GM18861 (cell line): ENCODE measurements at regions not wholly inside any gene's neighbourhood (a gene's known extent, or its start where the extent isn't known, plus 50 kb on each side); places are given as distances from the start of the nearest gene placed in this dataset.

Experiments
- ATAC-seq: cut with Tn5 transposase; IDR thresholded peaks from one replicate; pipeline ENCODE4 v1.9.1; 2021; ENCODE audit not compliant: unreplicated experiment

DNA sequence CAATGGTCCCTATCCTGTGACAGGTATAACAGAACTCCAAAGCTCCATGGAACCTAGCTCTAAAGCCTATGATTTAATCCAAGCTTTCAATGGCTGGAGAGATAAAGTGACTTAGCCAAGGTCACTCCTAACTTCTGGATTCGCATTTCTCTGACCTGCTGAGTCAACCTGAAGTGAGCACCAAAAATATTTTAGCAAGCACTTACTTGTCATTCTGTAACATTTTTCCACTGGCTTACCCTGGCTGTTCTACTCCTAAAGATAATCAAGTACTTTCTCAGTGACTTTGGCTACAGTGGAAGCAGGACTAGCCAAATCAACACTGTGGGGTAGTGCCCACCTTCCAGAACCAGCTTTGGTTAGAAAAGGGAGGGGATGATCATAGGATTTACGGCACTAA is 188.3 kb downstream of the OGFRL1 start:
- no peak for ATAC-seq

DNA sequence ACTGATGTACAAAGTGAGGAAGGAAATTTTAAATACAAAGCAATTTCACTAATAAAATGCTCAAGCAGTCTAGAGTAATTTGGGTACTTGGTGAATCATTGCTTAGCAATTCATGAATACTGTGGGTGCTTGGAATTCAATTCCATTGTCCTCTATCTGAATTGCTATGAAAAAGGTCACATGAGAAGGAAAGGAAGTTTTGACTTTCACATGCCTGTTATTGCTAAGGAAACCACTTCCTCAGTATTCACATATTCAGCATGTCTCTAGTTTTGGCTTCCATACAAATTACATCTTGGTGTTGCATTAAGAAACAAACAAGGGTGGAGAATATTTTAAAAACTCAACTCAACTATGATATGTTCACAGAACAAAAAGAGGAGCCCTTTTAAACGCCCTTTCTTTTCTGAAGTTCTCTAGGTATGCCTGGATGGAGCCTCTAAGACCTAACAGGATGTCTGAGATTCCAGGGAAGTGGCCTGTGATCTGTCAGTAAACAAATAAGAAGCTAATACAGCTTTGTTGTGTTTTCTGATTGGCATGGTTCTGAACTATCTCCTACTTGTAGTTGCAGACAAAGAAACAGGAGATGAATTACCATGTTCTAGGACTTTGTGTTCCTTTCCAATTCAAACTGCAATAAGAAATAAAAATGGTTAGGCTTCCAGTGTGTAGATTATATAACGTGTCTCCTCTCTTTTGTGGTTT is 190.4 kb downstream of the OGFRL1 start:
- no peak for ATAC-seq

DNA sequence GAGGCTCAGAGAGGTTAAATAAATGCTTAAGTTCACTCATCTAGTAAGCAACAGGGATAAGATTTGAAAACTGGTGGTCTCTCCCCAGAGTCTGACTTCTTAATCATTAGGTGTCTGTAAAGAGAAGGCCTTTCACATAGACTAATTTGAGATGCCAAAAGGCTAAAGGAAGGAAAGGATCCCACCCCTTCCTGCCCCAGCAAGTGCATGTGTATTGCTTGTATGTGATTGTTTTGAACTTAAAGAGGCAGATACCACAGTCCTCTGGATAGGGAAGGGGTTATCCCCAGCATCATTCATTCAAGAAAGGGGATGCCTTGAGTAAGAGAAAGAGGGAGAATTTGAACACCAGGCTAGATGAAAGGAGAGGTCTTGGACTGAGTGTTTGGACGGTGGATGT is 192.0 kb downstream of the OGFRL1 start:
- no peak for ATAC-seq

DNA sequence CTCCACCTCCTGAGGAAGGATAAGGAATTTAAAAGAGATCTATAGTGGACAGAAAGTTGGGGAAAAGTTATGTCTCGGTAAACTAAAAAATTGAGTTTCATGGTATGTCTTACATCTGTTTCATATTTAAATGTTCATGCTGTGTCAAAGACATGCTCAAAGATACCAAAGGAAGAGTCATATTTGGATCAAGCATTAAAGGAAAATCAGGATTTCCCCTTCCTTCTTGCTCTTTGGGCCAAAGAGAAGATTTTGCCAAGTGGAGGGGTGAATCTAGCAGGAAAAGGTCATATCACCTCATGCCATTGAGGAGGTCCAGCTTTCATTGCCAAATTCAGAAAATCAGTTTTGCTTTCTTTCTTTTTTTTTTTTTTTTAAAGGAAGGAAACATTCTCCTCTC is 192.4 kb downstream of the OGFRL1 start:
- no peak for ATAC-seq

DNA sequence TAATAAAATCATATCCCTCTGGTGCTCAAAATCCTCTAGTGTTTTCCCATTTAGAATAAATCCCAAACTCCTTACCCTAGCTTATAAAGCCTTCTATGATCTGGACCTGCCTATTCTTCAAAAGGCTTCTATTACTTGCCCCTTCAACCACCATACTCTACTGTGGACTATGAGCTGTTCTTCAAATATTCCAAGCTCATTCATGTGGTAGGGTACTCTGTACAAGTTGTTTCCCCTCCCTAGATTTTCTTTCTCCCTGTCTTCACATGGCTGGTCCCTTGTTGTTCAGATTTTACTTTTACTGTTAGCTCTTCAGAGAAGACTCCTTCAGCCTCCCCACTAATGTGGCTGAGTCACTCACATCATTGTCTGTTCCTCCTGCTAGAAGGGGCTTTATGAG is 193.2 kb downstream of the OGFRL1 start:
- no peak for ATAC-seq

DNA sequence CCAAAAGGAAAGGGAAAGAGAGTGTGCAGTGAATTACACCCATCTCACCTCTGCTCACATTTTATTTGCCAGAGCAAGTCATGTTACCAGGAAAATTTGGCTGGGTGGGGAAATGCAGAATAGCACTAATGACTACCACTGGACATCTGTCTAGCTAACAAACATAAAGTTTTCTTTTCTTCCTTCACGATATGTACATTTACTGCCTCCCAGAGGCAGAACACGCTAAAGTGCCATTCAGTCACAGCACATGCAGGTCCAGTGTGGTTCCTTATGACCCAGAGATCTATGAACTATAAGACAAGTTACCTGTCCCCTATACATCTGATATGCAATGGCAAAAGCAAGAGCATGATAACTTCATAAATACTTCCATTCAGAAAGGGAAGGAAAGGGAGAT is 194.1 kb downstream of the OGFRL1 start:
- ATAC-seq, result no peak

DNA sequence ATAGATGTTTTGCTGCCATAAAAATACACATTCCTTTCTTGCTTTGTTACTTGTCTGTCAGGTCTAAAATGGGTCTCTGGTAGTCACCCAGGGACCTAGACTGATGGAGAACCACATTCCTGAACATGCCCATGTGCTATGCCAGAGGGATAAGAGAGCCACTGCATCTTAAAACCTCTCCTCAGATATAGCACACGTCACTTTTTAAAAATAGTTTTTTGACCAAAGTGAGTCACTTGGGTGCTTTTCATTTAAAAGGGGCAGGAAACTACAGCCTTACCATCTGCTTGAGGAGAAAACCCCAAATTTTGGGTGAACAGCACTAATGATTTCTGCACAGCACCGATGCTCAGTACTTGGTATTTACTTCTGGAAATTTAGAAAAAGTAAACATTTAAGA is 197.8 kb downstream of the OGFRL1 start:
- ATAC-seq, result no peak

DNA sequence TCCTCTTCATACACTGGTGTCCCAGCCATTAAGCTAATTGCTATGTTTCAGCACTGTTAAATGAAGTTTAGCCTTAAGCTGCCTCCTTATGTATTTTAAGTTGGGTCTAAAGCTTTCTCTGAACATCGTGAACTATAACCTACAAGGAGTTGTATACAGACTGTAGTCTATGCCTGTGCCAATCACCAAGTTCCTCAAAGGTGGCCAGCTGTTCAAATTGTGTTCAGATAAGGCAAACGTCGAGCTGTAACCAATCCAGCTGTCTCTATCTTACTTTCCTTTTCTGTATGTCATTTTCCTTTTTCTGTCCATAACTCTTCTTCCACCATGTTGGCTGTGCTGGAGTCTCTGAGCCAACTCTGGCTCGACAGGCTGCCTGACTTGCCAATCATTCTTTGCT is 199.6 kb downstream of the OGFRL1 start:
- no peak for ATAC-seq

DNA sequence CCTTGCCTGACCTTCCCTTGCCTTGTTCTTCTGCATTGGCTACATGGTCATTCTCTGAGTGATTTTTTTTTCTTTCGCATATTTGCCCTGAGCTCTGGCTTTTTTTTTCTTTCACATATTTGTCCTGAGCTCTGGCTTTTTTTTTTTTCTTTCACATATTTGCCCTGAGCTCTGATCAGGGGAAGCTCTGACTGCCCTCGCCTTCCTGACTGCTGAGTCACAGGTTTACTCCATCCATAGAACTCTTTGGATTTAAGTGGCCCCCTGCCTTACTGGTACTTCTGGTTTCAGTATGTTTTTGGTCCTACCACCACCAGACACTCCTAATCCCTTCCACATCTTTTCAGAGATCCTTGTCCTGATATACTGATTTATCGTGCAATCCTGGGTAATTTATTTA is 201.1 kb downstream of the OGFRL1 start:
- no peak for ATAC-seq

DNA sequence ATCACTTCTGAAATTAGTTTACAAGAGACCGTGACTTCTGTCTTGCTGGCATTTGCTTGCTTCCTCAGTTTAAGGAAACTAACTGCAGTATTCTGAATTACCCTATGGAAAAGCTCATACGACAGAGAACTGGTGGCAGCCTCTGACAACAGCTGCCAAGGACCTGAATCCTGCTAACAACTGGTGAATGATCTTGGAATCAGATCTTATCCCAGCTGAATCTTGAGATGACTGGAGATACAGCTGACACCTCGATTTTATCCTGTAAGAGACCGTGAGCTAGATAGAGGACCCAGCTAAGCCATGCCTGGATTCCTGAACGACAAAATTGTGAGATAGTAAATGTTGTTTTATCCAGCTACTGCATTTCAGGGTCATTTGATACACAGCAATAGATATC is 202.3 kb downstream of the OGFRL1 start:
- no peak for ATAC-seq

DNA sequence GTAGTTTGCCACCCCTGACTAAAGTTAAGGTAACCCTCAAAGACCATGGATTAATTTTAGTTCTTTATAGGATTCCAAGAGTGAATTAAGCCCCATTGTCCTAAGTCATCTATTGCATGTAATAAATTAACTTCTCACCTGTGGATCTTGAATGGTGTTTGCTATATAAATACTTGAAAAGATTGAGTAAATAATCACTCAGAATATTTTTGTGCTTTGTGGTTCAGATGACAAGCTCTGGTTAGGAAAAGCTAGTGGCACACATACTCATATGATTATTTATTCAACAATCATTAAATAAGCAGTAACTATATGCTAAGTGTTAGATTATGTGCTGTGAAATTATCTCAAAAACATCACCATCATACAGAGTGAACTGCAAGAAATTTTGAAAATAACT is 203.2 kb downstream of the OGFRL1 start:
- no peak for ATAC-seq

DNA sequence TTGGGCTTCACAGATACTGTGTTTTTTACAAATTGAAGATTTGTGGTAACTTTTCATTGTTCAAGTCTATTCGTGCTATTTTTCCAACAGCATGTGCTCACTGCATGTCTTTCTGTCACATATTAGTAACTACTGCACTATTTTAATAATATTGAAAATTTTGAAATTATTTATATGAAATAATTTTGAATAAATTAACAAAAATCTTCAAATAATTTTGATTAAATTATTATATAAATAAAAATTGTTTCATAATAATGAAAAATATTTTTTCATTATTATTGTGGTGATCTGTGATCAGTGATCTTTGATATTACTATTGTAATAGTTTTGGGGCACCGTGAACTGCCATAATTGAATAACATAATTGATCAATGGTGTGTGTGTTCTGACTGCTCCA is 204.1 kb downstream of the OGFRL1 start:
- no peak for ATAC-seq

DNA sequence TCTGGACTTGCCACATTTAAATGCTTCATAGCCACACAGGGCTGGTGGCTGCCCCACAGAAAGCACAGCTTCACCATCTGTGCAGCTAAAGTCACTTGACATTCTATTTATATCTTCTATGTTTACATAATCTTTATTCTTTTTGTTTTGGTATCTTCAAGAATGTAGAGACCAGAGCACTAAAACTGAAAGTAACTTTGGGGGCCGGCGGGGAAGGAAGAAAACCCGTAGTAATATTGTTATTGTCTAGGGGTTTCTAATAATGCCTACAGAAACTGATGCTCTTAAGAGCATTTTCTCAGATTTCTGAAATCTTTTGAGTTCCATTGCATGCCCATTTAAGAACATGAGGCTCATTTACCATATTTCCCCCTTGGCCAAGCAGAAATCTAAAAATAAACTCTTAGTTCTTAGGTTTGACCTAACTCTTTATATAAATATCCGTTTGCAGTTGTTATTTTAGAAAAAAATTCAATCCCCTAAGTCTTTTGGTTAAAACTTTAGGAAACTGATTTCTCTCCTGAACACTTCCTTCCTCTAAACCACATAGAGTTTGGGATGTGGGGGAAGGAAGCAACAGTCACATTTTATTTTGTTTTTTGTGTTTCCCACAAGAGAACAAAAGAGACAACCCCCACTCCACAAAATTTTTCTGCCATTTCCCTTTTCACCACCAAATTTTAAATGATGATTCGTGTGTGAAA is 207.6 kb downstream of the OGFRL1 start:
- peak; percentile 100 for ATAC-seq

DNA sequence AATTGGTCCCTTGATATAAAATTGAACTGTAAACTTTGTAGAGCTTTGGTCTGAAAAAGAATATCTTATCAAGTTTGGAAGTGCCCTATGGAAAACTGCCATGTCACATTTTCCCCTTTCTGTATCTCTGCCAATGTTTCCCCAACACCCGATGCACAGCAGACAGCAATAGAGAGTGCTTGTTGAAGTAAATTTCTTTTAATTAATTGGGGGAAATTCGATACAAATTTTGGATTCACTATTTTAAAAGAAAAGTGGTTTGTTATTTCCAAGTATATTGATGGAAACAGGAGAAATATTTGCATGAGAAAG is 208.1 kb downstream of the OGFRL1 start:
- ATAC-seq, result no peak

DNA sequence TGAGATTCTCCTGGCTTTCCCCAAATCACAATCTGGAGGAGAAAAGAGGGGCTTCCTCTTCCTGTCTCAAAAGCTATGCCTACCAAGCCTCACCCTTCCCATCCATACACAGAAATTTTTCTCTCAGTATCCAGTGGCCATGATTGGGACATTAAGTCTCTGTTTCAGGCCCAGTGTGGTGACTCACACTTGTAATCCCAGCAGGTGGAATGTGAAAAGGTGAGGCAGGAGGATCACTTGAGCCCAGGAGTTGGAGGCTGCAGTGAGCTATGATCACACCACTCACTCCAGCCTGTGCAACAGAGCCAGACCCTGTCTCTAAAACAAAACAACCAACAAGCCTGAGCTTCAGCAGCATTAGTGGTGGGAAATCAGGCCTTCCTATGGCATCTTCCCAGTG is 210.0 kb downstream of the OGFRL1 start:
- no peak for ATAC-seq

DNA sequence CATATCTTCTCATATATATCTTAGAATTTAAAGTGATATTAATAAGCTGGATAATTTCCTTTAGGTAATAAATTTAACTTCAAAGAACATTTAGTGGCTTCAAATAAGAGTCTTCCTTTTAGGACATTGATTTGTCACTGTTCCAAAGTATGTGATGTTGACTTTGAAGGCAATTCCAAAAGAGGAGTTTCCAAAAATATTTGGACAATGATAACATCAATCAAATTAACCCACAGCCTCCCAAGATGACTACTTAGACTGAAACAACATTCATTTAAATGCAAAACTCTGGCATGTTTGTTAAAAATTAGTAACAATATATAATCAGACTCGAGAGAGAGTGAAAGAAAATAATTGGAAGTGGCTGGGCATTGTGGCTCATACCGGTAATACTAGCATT is 211.1 kb downstream of the OGFRL1 start:
- no peak for ATAC-seq

DNA sequence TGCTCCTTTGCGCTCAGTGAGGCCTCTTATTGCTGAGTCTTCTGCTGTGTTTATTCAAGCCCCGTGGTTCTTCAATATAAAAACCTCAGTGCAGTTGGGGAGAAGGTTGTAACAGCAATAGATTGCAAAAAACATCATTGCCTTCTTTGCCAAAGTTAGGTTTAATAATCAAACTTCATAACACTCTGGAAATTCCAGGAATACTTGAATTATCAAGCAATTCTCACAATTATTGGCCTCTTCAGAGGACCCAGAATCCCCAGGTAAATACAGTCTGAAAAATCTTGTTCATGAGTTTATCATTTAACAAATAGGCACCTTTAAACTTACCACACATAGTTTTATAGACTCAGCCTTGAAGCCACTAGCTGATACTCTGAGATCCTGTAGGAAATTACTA is 213.6 kb downstream of the OGFRL1 start:
- no peak for ATAC-seq

DNA sequence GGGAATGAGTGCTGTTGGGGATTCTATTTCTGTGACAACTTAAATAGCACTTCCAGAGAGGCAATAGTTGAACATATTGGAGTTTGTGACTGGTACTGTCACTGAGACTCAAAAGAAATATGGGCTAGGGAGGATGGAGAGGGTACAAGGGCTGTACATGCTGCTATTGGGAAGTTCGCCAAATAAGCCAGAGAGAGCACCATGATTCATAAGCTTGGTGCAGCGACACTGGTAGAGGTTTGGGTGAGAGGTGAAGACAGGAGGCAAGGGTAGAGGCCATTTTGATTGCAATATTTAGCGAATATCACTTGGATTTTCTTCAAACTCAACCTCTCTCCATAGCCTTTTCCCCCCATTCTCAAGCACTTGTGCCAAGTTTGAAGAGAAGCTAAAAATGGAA is 214.3 kb downstream of the OGFRL1 start:
- no peak for ATAC-seq

DNA sequence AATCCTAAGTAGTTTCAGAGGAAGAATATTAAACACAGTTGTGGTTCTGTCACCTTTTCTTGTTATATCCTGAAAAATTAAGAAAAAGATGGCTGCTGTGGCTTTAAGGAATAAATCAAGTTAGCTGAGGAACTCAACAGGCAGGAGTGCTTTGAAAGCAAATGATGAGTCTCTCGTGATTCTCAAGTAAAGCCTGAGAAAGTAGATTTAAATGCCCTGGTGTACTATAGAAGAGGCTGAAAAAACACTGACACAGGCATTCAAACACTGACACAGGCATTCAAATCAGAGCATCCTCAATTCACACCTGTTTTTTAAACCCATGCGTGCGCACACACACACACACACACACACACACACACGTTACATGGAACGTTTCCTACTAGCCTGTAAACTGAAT is 218.6 kb downstream of the OGFRL1 start:
- no peak for ATAC-seq

DNA sequence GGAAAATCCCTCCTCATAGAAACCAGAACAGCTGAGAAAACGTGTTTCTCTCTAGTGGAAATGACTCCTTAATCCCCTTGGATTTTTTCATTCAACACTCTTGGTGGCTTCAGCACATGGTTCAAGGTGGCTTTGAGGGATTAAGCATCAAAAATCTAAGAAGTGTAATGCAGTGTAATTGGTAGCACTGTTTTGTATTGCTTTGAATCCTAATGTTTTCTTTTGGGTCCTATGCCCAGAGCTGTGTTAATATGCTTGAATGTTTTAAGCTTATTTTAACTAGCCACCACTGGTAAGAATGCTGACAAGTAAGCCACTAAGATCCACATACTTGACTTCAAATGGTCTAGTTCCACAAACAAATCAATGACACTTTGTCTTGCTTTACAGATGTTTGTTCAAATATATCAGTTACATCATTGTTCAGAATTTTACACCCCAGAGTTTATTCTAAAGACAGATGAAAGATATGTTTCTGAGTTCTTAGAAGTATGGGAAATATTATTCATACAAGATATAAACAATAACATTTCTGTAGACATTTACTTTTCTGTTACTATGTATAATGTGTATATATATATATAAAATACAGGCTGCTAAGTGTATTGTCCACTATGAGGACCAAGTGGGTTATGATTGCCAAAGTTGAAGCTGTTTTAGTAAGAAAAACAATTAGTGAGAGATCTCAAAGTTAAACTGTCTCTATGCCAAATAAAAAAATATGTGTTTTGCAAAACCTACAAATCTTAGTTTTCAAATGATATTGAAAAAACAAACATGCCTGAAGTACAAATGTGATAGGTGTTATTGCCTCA is 220.8 kb downstream of the OGFRL1 start:
- no peak for ATAC-seq

DNA sequence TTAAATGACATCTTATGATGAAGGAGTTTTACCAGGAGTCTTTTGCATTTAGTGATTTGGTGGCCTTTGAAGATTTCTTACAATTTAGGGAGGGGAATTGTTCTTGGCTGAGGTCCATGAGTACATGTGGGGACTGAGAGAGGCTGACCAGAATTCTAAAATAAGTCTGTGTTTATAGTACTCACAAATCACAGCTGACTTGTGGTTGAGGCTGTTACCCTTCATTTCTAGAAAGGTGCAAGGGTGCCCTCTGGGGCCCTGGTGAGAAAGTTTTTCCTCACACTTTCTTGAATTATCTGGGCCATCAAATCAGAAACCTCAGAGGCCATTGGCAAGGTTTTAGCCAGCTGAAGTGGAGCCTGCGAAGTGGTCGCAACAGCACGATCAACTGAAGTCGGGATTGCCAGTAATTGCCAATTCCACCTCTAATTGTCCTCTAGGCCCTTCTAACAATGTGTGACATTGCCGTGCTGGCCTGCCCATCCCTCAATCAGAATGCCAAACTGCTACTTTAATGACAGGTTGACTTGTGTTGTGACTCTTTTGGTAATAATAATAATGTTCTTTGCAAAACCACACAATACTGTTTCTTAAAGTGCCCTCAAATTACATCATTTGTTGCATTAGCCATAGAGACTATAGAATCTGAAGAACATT is 221.6 kb downstream of the OGFRL1 start:
- peak; percentile 77 for ATAC-seq

DNA sequence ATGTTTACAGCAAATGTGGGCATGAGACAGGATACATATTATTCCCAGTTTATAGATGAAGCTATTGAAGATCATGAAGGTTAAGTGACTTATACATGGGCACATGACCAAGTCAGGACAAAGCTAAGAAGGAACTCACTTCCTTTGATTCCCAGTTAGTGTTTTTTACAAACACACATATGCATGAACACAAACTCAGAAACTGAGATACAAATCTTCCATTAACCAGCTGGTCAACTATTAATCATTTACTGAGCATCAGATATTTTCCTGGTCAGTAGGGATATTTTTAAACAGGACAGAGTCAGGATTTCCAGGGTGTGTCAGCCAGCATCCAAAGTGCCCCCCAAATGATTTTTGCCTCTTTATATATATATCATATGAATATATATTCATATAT is 222.2 kb downstream of the OGFRL1 start:
- no peak for ATAC-seq
